PFSK-1 (cell line): ENCODE measurements at regions not wholly inside any gene's neighbourhood (a gene's known extent, or its start where the extent isn't known, plus 50 kb on each side); places are given as distances from the start of the nearest gene placed in this dataset.

Experiments
- FOXP2 ChIP-seq: optimal IDR thresholded peaks from 2 replicates; pipeline ENCODE3; 2011; ENCODE audit warnings: borderline replicate concordance, control low read depth, inconsistent platforms; ENCODE audit not compliant: insufficient read depth; ENCODE audit errors: extremely low read length, extremely low read depth
- POLR2AphosphoS5 ChIP-seq: IDR thresholded peaks from 2 replicates; pipeline ENCODE4 v1.6.1; 2012; ENCODE audit warnings: low read depth, mild to moderate bottlenecking, control low read depth, low read length, moderate library complexity
- SIN3A ChIP-seq: IDR thresholded peaks from 2 replicates; pipeline ENCODE4 v1.6.1; 2012; ENCODE audit warnings: mild to moderate bottlenecking, low read length, moderate library complexity, borderline replicate concordance; ENCODE audit not compliant: insufficient read depth
- TAF1 ChIP-seq: IDR thresholded peaks from 2 replicates; pipeline ENCODE4 v1.6.1; 2012; ENCODE audit warnings: low read length, control low read depth, borderline replicate concordance; ENCODE audit not compliant: insufficient read depth
- TF ChIP-seq, protein P1 (sequence below), 2 experiments: IDR thresholded peaks; 2 replicates each; pipeline versions ENCODE4 v1.6.1 to v1.8.0; 2011 to 2012; ENCODE audit warnings: low read depth in 2 of 2, low read length in 2 of 2, control low read depth in 1 of 2, inconsistent platforms in 1 of 2, mild to moderate bottlenecking in 1 of 2, moderate library complexity in 1 of 2; ENCODE audit not compliant: insufficient read depth in 1 of 2

DNA sequence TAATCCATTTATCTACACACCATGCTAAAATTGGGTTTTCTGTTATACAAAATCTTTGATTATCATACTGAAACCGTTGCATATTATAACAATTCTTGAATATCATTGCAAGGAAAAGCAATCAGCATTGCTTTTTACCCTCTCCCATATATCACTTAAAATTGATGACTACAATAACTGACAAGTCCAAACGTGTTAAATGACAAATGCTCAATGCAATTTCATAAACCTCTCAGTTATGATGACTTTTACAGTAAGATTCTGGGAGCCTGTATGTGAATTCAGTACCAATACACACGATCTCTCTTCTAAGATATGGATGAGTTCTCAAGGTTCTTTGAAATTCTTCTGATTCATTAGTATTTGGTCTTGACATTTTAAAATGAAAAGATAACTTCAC, 368.5 kb upstream of the TRIB2 start:
- TF ChIP-seq POLR2AphosphoS5 (no peak), FOXP2 (no peak), TAF1 (no peak), SIN3A (no peak)
- TF ChIP-seq, protein P1, sequence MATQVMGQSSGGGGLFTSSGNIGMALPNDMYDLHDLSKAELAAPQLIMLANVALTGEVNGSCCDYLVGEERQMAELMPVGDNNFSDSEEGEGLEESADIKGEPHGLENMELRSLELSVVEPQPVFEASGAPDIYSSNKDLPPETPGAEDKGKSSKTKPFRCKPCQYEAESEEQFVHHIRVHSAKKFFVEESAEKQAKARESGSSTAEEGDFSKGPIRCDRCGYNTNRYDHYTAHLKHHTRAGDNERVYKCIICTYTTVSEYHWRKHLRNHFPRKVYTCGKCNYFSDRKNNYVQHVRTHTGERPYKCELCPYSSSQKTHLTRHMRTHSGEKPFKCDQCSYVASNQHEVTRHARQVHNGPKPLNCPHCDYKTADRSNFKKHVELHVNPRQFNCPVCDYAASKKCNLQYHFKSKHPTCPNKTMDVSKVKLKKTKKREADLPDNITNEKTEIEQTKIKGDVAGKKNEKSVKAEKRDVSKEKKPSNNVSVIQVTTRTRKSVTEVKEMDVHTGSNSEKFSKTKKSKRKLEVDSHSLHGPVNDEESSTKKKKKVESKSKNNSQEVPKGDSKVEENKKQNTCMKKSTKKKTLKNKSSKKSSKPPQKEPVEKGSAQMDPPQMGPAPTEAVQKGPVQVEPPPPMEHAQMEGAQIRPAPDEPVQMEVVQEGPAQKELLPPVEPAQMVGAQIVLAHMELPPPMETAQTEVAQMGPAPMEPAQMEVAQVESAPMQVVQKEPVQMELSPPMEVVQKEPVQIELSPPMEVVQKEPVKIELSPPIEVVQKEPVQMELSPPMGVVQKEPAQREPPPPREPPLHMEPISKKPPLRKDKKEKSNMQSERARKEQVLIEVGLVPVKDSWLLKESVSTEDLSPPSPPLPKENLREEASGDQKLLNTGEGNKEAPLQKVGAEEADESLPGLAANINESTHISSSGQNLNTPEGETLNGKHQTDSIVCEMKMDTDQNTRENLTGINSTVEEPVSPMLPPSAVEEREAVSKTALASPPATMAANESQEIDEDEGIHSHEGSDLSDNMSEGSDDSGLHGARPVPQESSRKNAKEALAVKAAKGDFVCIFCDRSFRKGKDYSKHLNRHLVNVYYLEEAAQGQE (IDR thresholded peaks at IDR 0.05; ENCODE audit: insufficient read depth in 1 of 2, low read depth in 2 of 2, low read length in 2 of 2): no peak

DNA sequence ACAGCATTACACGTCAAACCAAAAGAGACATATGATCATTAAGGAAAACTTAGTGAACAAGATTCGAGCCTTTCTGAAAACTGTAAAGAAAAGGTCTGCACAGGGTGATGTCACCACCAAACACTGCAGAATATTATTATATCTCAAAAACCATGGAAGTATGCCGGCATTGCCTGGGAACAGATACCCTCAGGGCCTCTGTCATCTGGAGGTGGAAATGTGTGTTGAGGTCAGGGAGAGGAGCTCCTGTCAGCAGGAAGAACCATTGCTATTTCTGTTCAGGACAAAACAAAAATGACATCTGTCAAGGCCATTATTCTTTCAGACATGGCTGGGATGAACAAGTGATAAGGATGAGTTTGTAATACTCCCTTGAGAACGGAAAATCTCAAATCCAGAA, 365.9 kb upstream of the TRIB2 start:
- no peak for TF ChIP-seq TAF1
- no peak for TF ChIP-seq SIN3A
- TF ChIP-seq POLR2AphosphoS5: no peak
- TF ChIP-seq, protein P1 (IDR thresholded peaks at IDR 0.05; ENCODE audit: insufficient read depth in 1 of 2, low read depth in 2 of 2, low read length in 2 of 2): no peak
- TF ChIP-seq FOXP2: no peak

DNA sequence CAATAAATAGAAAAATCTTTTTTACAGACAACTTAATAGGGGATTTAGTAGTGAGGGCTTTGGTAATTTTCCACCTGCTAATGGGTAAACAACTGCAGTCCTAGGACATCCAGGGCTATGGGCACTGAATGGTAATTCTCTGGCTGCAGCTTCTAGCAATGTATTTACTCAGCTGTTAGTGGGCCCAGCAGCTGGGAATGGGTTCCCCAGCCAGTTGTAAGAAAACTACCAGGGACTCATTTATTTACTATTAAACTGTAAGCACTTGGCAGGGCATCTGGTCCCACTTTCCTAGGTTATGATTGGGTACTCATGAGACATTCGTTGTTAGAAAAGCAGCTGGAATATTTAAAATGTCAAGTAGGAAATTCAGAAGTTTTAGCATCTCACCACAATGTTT, 363.8 kb upstream of the TRIB2 start:
- TF ChIP-seq, protein P1 (IDR thresholded peaks at IDR 0.05; ENCODE audit: insufficient read depth in 1 of 2, low read depth in 2 of 2, low read length in 2 of 2): no peak
- TF ChIP-seq SIN3A (no peak), POLR2AphosphoS5 (no peak), TAF1 (no peak), FOXP2 (no peak)

DNA sequence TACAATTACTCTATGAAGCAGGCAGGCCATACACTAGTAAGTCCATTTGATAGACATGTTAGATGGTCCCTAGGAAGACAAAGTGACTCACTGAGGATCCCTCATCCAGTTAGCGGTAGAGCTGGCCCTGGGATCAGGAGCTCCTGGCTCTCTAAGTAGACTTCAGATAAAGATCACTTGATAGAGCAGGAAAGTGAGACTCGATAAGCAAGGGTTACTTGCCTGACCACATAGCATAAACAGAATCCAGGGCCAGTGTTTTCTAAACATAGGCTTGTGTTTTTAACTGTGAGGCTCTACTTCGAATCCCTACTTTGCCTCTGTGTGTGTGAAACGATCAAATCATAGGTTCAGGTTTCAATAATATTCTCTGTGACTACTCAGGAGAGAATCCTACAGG, 355.2 kb upstream of the TRIB2 start:
- TF ChIP-seq TAF1 (no peak), SIN3A (no peak), POLR2AphosphoS5 (no peak), FOXP2 (no peak)
- TF ChIP-seq, protein P1 (IDR thresholded peaks at IDR 0.05; ENCODE audit: insufficient read depth in 1 of 2, low read depth in 2 of 2, low read length in 2 of 2): no peak

DNA sequence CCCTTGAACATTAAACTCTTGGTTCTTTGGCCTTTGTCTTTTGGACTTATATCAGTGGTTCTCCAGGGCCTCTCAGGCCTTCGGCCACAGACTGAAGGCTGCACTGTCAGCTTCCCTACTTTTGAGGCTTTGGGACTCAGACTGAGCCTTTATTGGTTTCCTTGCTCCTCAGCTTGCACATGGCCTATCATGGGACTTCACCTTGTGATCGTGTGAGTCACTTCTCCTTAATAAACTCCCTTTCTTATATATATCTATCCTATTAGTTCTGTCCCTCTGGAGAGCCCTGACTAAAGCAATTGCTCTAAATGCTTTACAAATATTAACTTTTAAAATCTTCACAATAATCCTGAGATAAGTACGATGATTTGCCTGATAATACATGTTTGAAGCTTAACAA, 353.6 kb upstream of the TRIB2 start:
- TF ChIP-seq, protein P1 (IDR thresholded peaks at IDR 0.05; ENCODE audit: insufficient read depth in 1 of 2, low read depth in 2 of 2, low read length in 2 of 2): no peak
- TF ChIP-seq SIN3A (no peak), POLR2AphosphoS5 (no peak), TAF1 (no peak), FOXP2 (no peak)
